Fibroblast of mammary gland (primary cell): ENCODE measurements at regions not wholly inside any gene's neighbourhood (a gene's known extent, or its start where the extent isn't known, plus 50 kb on each side); places are given as distances from the start of the nearest gene placed in this dataset.

ENCODE experiments used
- DNase-seq: peaks from one replicate; pipeline ENCODE4 v3.0.0-alpha.2; 2010; ENCODE audit warnings: low read depth
- H3K4me3 ChIP-seq: 2 replicates; pipeline ENCODE4 v1.5.1; 2011; ENCODE audit warnings: low read depth, mild to moderate bottlenecking, low read length, moderate library complexity; ENCODE audit not compliant: control insufficient read depth
- CTCF ChIP-seq: conservative IDR thresholded peaks from 2 replicates; pipeline ENCODE4 v1.5.1; 2011; ENCODE audit warnings: low read depth, low read length, inconsistent platforms; ENCODE audit not compliant: control insufficient read depth, insufficient read depth

DNA sequence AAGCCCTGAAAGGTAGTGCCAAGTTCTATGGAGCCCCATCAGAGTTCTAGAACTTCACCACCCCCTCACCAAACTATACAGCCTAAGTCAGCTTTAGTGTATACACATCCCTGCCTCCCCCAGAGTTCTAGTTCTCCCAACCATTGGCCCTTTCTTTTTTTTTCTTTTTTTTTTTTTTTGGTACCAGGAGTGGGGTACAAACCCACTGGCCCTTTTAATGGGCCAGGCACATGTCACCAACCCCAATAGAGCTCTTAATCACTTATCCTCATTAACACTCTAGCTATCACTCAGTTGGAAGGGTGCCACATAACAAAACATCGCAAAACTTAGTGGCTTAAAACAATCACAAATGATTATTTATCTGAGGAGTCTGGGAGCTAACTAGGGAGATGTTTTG lies 588.6 kb downstream of the BCOR start:
- TF ChIP-seq CTCF: no peak
- no peak for DNase-seq
- H3K4me3 ChIP-seq: no peak overlapping the region

DNA sequence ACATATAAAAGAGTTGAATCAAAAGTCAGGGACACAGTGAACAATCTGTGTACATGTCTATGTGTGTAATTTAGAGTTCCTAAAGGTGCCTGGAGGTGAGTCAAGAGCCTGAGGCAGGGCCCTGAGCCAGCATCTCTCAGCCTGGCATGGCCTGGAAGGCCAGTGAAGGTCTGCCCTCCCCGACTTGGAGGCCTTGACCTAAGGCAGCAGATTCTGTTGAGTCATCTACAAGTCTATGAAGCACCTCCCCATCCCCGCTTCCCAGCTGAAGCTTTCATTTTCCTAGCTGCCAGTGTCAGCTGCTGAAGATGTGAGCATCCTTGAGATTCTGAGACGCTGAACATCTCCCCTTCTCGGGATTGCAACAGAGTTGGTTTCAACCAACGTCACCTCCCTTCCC lies 583.9 kb downstream of the BCOR start:
- DNase-seq: no peak
- TF ChIP-seq CTCF: no peak
- no peak overlapping the region for H3K4me3 ChIP-seq

DNA sequence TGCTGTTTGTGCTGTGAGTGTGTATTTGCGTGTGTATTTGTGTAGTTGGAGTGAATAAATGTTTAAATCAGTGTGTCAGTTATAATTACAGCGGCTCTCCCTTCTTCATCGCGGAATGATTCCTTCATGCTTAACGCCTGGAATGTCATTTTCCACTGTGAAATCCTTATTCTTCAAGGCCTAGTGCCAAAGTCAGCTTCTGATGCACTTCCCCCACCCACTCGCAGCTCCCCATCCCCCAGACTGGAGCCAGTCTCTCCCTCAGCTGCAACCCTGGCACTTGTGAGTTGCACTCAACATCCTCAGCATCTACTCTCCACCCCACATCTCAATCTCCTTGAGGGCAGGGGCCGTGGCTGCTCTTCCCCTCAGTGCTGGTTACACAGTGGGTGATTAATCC lies 583.0 kb downstream of the BCOR start:
- TF ChIP-seq CTCF: no peak
- DNase-seq: no peak
- H3K4me3 ChIP-seq: no peak overlapping the region

- no peak for TF ChIP-seq CTCF
- H3K4me3 ChIP-seq: no peak overlapping the region
- no peak for DNase-seq
Measured at GRCh38 chrX:39516427-39516841, 581.3 kb downstream of the BCOR start.

DNA sequence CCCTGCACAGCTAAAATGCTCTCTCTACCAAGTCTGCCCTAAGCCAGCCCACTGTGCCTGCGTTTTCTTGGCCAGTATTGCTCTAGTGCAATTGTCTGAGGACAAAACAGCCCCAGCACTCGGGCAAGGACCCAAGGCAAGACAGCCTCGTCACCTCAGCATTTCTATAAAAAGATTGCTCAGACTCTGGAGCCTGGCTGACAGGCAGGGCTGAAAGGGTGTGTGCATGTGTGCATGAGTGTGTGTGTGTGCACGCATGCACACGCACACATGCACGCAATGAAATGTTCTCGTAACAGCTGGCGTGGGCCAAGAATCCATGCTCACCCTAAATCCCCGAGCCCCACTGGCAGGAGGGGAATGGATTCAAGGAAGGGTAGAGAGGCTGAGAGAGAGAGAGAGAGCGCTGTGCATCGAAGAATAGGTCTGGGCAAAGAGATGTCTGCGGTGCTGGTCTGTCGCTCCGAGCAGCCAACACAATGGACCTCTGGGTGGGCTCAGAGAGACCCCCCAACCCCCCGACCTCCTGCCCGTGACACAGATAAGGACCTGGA lies 579.2 kb downstream of the BCOR start:
- DNase-seq: no peak
- H3K4me3 ChIP-seq: no peak overlapping the region
- TF ChIP-seq CTCF: no peak

GRCh38 chrX:39519030-39519488 lies 578.7 kb downstream of the BCOR start:
- TF ChIP-seq CTCF: no peak
- H3K4me3 ChIP-seq: no peak overlapping the region
- peak; percentile 25 for DNase-seq
